Retina (tissue), 1 donor: ENCODE measurements at regions not wholly inside any gene's neighbourhood (a gene's known extent, or its start where the extent isn't known, plus 50 kb on each side); places are given as distances from the start of the nearest gene placed in this dataset.

Experiments used
- DNase-seq: peaks from one replicate; pipeline ENCODE4 v3.0.0-alpha.2; 2016

- DNase-seq: no peak
These were observed 90.2 kb upstream of the TBX3 start for GRCh38 chr12:114774197-114774596.

- DNase-seq: no peak
These were observed 86.3 kb upstream of the TBX3 start for GRCh38 chr12:114770323-114770722.

- DNase-seq: no peak
These were observed 85.7 kb upstream of the TBX3 start for GRCh38 chr12:114769634-114770033.

- DNase-seq: no peak
These were observed 84.1 kb upstream of the TBX3 start for GRCh38 chr12:114767906-114768722.

- DNase-seq: no peak
These were observed 83.2 kb upstream of the TBX3 start for GRCh38 chr12:114767084-114767760.

- DNase-seq: no peak
These were observed 82.2 kb upstream of the TBX3 start for GRCh38 chr12:114765960-114766691.

- DNase-seq: no peak
These were observed 80.5 kb upstream of the TBX3 start for GRCh38 chr12:114764510-114764909.

- DNase-seq: no peak
These were observed 78.6 kb upstream of the TBX3 start for GRCh38 chr12:114762490-114763110.

GRCh38 chr12:114760151-114760877 lies 76.3 kb upstream of the TBX3 start:
- no peak for DNase-seq

GRCh38 chr12:114759635-114760034 lies 75.7 kb upstream of the TBX3 start:
- no peak for DNase-seq

GRCh38 chr12:114757684-114758325 lies 73.8 kb upstream of the TBX3 start:
- no peak for DNase-seq

GRCh38 chr12:114752217-114752616 lies 68.2 kb upstream of the TBX3 start:
- DNase-seq: peak; percentile 35

GRCh38 chr12:114751712-114752111 lies 67.7 kb upstream of the TBX3 start:
- DNase-seq: peak; percentile 24

- DNase-seq: no peak
These were observed 66.9 kb upstream of the TBX3 start for GRCh38 chr12:114750917-114751316.

- no peak for DNase-seq
These were observed 65.1 kb upstream of the TBX3 start for GRCh38 chr12:114749065-114749464.

- no peak for DNase-seq
These were observed 63.3 kb upstream of the TBX3 start for GRCh38 chr12:114747012-114747858.

GRCh38 chr12:114746297-114747011 lies 62.5 kb upstream of the TBX3 start:
- no peak for DNase-seq

GRCh38 chr12:114744691-114745090 lies 60.7 kb upstream of the TBX3 start:
- DNase-seq: no peak

GRCh38 chr12:114744285-114744684 lies 60.3 kb upstream of the TBX3 start:
- DNase-seq: no peak

- no peak for DNase-seq
These were observed 59.8 kb upstream of the TBX3 start for GRCh38 chr12:114743799-114744198.
